CD4-positive, alpha-beta T cell (primary cell): ENCODE measurements at regions not wholly inside any gene's neighbourhood (a gene's known extent, or its start where the extent isn't known, plus 50 kb on each side); places are given as distances from the start of the nearest gene placed in this dataset.
A peak's percentile ranks its signal among the peaks of the same experiment; 100 is the strongest.

Experiments used
- ATAC-seq: fragments of 200-7000 bp; cut with Tn5 transposase; one replicate; pipeline ENCODE4 v1.10.0; 2022; ENCODE audit warnings: mild to moderate bottlenecking; ENCODE audit not compliant: poor library complexity
- CTCF ChIA-PET: fragments of 350-600 bp; sonication (Branson Sonifier 250); formaldehyde crosslinking; loops from one replicate; lab custom pipeline; 2021; ENCODE audit warnings: antibody characterized with exemption, inconsistent platforms; lab: Charles Lee
- POLR2A ChIA-PET: fragments of 350-600 bp; sonication (Branson Sonifier 250); formaldehyde crosslinking; loops from one replicate; lab custom pipeline; 2021; ENCODE audit warnings: antibody characterized with exemption, inconsistent platforms; lab: Charles Lee
- DNase-seq, 14 experiments: peaks; one replicate each; pipeline ENCODE4 v3.0.0-alpha.2; 2013 to 2020; ENCODE audit warnings: mixed read lengths in 2 of 14
- H3K27ac ChIP-seq, 2 donors: one replicate each; pipeline versions ENCODE4 v1.5.1 to v1.7.0; 2013; ENCODE audit warnings: low read length in 2 of 2, low read depth in 1 of 2, mild to moderate bottlenecking in 1 of 2
- H3K27me3 ChIP-seq, 2 experiments: 1 replicate in 1 of 2; 2 replicates in 1 of 2; pipeline versions ENCODE4 v1.6.1 to v1.7.0; 2013; ENCODE audit warnings: low read length in 2 of 2, control low read depth in 1 of 2, mild to moderate bottlenecking in 1 of 2, moderate library complexity in 1 of 2; ENCODE audit not compliant: insufficient read depth in 2 of 2, control insufficient read depth in 1 of 2
- H3K36me3 ChIP-seq: one replicate; pipeline ENCODE4 v1.6.1; 2013; ENCODE audit warnings: low read length, control low read depth; ENCODE audit not compliant: insufficient read depth
- H3K4me1 ChIP-seq: one replicate; pipeline ENCODE4 v1.6.1; 2013; ENCODE audit warnings: low read length, control low read depth; ENCODE audit not compliant: insufficient read depth
- H3K4me3 ChIP-seq: one replicate; pipeline ENCODE4 v1.5.1; 2013; ENCODE audit warnings: mild to moderate bottlenecking, low read length, moderate library complexity
- H3K9me3 ChIP-seq, 2 experiments: 1 replicate in 1 of 2; 2 replicates in 1 of 2; pipeline versions ENCODE4 v1.6.1 to v1.7.0; 2013; ENCODE audit warnings: low read length in 2 of 2, mild to moderate bottlenecking in 2 of 2, control low read depth in 1 of 2, moderate library complexity in 1 of 2; ENCODE audit not compliant: control insufficient read depth in 1 of 2, insufficient read depth in 1 of 2
- H3K27ac Mint-ChIP-seq: one replicate; pipeline ENCODE4 v1.8.0; 2020; ENCODE audit warnings: mixed read lengths
- H3K27me3 Mint-ChIP-seq: one replicate; pipeline ENCODE4 v1.8.0; 2021; ENCODE audit warnings: mixed read lengths
- H3K36me3 Mint-ChIP-seq: one replicate; pipeline ENCODE4 v1.8.0; 2021; ENCODE audit warnings: low read depth, mixed read lengths
- H3K4me1 Mint-ChIP-seq: one replicate; pipeline ENCODE4 v1.8.0; 2021; ENCODE audit warnings: low read depth, mixed read lengths
- H3K4me3 Mint-ChIP-seq: one replicate; pipeline ENCODE4 v1.8.0; 2020; ENCODE audit warnings: mild to moderate bottlenecking, mixed read lengths
- H3K9me3 Mint-ChIP-seq: one replicate; pipeline ENCODE4 v1.8.0; 2020; ENCODE audit warnings: mixed read lengths
- intact Hi-C, 2 experiments: fragments of 100-400 bp; cut with DNase I in 1 of 2; cut with micrococcal nuclease in 1 of 2; formaldehyde crosslinking; loops; one replicate each; pipeline versions ENCODE4 v1.15.1 to v1.9.0; 2023 to 2025; cut with DNase I, micrococcal nuclease
- TF ChIP-seq, protein P1 (sequence below): fragments of 200-600 bp; IDR thresholded peaks from one replicate; pipeline ENCODE4 v1.8.0; 2022; ENCODE audit warnings: antibody characterized with exemption, mild to moderate bottlenecking

GRCh38 chr2:19675003-19675629 lies 226.7 kb downstream of the TTC32 start:
- ChIA-PET CTCF (no interaction called here), POLR2A (no interaction called here)
- Mint-ChIP-seq H3K4me1 (no peaks in the 10 kb centered on the region), H3K27me3 (peaks cover 37% of the 10 kb centered on the region), H3K27ac (no peak overlapping the region), H3K36me3 (no peaks in the 10 kb centered on the region), H3K4me3 (no peak overlapping the region), H3K9me3 (no peaks in the 10 kb centered on the region)
- TF ChIP-seq, protein P1, sequence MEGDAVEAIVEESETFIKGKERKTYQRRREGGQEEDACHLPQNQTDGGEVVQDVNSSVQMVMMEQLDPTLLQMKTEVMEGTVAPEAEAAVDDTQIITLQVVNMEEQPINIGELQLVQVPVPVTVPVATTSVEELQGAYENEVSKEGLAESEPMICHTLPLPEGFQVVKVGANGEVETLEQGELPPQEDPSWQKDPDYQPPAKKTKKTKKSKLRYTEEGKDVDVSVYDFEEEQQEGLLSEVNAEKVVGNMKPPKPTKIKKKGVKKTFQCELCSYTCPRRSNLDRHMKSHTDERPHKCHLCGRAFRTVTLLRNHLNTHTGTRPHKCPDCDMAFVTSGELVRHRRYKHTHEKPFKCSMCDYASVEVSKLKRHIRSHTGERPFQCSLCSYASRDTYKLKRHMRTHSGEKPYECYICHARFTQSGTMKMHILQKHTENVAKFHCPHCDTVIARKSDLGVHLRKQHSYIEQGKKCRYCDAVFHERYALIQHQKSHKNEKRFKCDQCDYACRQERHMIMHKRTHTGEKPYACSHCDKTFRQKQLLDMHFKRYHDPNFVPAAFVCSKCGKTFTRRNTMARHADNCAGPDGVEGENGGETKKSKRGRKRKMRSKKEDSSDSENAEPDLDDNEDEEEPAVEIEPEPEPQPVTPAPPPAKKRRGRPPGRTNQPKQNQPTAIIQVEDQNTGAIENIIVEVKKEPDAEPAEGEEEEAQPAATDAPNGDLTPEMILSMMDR, result no peak
- Histone ChIP-seq H3K27ac (no peak overlapping the region), H3K4me1 (no peaks in the 10 kb centered on the region), H3K9me3 (no peaks in the 10 kb centered on the region), H3K4me3 (no peak overlapping the region), H3K36me3 (no peaks in the 10 kb centered on the region), H3K27me3 (peaks cover 0 to 10% of the 10 kb centered on the region in 2 experiments)
- ATAC-seq (no peak), DNase-seq (no peak)
- intact Hi-C loops, result no loop called here

DNA sequence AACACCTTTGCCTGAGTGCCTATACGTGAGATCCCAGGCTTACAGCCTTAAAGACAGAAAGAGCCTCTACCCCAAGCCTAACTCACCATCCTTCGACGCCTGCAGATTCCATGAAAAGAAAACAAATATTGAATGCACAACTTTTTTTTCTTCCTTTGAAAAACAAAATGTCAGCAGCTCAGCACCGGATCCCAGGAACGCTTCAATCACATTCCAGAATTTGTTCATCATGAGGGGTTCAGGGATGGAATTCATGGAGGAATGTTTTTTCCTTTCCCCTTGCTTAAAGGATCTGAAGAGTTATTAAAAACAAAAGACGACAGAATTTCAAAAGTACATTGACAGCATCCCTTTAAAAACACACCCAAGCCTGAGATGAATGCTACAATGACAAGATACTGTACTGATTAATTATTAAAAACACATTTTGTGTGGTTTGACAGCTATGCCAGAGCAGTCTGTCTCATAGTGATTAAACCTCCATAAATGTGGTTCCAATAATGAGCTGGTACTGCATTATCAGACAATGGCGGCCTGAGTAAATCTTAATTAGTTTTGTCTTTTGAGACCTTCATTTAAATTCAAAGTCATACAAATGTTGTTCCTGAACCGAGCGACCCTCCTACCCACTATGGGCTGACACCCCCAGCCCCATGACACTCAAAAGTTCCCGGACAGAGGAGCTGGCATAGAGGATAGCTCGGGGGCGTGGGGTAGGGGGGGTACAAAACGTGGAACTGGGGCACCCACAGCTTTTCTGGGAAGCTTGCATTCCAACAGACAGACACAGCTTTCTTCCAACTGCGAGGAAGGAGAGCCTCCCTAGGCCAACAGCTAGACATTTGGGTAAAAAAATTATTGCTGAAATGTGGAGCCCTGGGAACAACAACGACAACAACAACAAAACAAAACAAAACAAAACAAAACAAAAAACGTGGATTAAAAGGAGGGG lies 227.5 kb downstream of the TTC32 start:
- Mint-ChIP-seq H3K4me1 (no peaks in the 10 kb centered on the region), H3K9me3 (no peaks in the 10 kb centered on the region), H3K36me3 (no peaks in the 10 kb centered on the region), H3K27me3 (peaks cover 44% of the 10 kb centered on the region), H3K4me3 (no peak overlapping the region), H3K27ac (no peak overlapping the region)
- H3K4me1 ChIP-seq, result no peaks in the 10 kb centered on the region
- H3K9me3 ChIP-seq, result no peaks in the 10 kb centered on the region
- peaks cover 0 to 10% of the 10 kb centered on the region in 2 experiments for H3K27me3 ChIP-seq
- intact Hi-C loops, result no loop called here
- H3K27ac ChIP-seq, result no peak overlapping the region
- no peaks in the 10 kb centered on the region for H3K36me3 ChIP-seq
- TF ChIP-seq, protein P1, result no peak
- POLR2A ChIA-PET, result no interaction called here
- H3K4me3 ChIP-seq, result no peak overlapping the region
- no peak for DNase-seq
- no peak for ATAC-seq
- CTCF ChIA-PET, result no interaction called here

DNA sequence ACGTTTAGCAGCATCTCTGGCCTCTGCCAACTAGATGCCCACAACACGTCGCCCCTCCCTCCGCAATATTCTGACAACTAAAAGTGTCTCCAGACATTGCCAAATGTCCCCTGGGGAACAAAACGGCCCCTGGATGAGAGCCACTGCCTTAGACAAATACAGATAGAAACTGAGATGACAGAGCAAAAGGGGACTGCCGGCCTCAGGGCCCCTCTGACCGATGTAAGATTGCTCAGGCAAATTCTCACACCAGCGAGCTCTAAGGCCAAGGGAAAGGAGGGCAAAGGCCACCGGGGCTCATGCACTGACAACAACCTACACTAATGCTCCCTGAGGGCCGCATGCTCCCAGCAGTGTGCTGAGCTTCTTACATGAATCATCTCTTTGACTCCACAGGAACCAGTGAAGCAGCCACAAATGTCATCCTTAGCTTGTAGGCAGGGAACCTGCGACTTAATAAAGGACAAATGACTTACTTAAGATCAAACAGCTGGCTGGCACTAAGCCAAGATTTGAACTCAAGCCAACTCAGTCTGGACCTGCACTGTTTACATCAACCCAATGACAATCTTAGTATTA lies 228.5 kb downstream of the TTC32 start:
- POLR2A ChIA-PET, result no interaction called here

More for the DNA sequence above, 228.5 kb downstream of the TTC32 start:
- no peak overlapping the region for H3K4me3 ChIP-seq
- H3K4me1 ChIP-seq, result no peaks in the 10 kb centered on the region
- DNase-seq (peak in 1 of 14 experiments; percentile 1), ATAC-seq (no peak)
- CTCF ChIA-PET, result no interaction called here
- Mint-ChIP-seq H3K9me3 (no peaks in the 10 kb centered on the region), H3K27ac (no peak overlapping the region), H3K27me3 (peaks cover 50% of the 10 kb centered on the region), H3K4me3 (no peak overlapping the region), H3K4me1 (no peaks in the 10 kb centered on the region), H3K36me3 (no peaks in the 10 kb centered on the region)
- intact Hi-C loops, result no loop called here
- no peak overlapping the region for H3K27ac ChIP-seq
- H3K36me3 ChIP-seq, result no peaks in the 10 kb centered on the region
- H3K9me3 ChIP-seq, result no peaks in the 10 kb centered on the region
- TF ChIP-seq, protein P1, result no peak
- H3K27me3 ChIP-seq, result peaks cover 0 to 10% of the 10 kb centered on the region in 2 experiments
